ENCODE measurements at regions not wholly inside any gene's neighbourhood (a gene's known extent, or its start where the extent isn't known, plus 50 kb on each side); places are given as distances from the start of the nearest gene placed in this dataset.
A peak's percentile ranks its signal among the peaks of the same experiment; 100 is the strongest.

- H2BK120ac ChIP-seq (replicated peaks; ENCODE audit: low read depth, low read length) = no peak overlapping the region
- no peaks in the 10 kb centered on the region for H3K79me1 ChIP-seq (ENCODE audit: low read depth, low read length)
- no peak overlapping the region for H3K18ac ChIP-seq (ENCODE audit: extremely low read depth, low read length)
- H3K4me3 ChIP-seq (ENCODE audit: extremely low read depth in 1 of 4, insufficient read depth in 2 of 4, low read depth in 3 of 4, low read length in 4 of 4) = no peak overlapping the region
- ChIA-PET POLR2A (ENCODE audit: partially characterized antibody) (no interaction called here), CTCF (ENCODE audit: partially characterized antibody) (no interaction called here)
- no peak overlapping the region for H4K91ac ChIP-seq (replicated peaks; ENCODE audit: insufficient read length, low read length)
- no peaks in the 10 kb centered on the region for H4K20me1 ChIP-seq (replicated peaks in 1 of 2; ENCODE audit: control insufficient read depth in 1 of 2, insufficient read depth in 2 of 2, low read length in 2 of 2)
- H2BK15ac ChIP-seq (ENCODE audit: low read length) = no peak overlapping the region
- H2BK20ac ChIP-seq (ENCODE audit: low read length) = no peak overlapping the region
- no peak overlapping the region for H3K4ac ChIP-seq (replicated peaks; ENCODE audit: insufficient read length, low read depth, low read length)
- H2BK12ac ChIP-seq (ENCODE audit: low read depth, low read length) = no peak overlapping the region
- no peak overlapping the region for H3K9ac ChIP-seq (replicated peaks in 1 of 4; ENCODE audit: extremely low read depth in 1 of 4, low read depth in 3 of 4, low read length in 3 of 4)
- H3K23ac ChIP-seq (ENCODE audit: insufficient read length) = no peak overlapping the region
- H3K56ac ChIP-seq (replicated peaks; ENCODE audit: insufficient read length, low read depth, low read length) = no peak overlapping the region
- H4K5ac ChIP-seq (ENCODE audit: insufficient read length, low read depth, low read length) = no peak overlapping the region
- DNase-seq (ENCODE audit: low read depth in 1 of 2, low spot score in 2 of 2) (no peak), FAIRE-seq (peak; percentile 13)
- no peaks in the 10 kb centered on the region for H3K27me3 ChIP-seq (replicated peaks in 1 of 4; ENCODE audit: control insufficient read depth in 3 of 4, extremely low read depth in 1 of 4, insufficient read depth in 3 of 4, low read length in 3 of 4)
- no peak overlapping the region for H2BK5ac ChIP-seq (ENCODE audit: low read depth, low read length)
- no peak overlapping the region for H3K27ac ChIP-seq (ENCODE audit: low read depth, low read length)
- no peak overlapping the region for H3K14ac ChIP-seq (ENCODE audit: insufficient read length)
- H3K23me2 ChIP-seq (ENCODE audit: low read depth, low read length) = no peaks in the 10 kb centered on the region; the same call in 1 of the 2 replicates
- H3K79me2 ChIP-seq (ENCODE audit: control insufficient read depth in 1 of 2, insufficient read depth in 2 of 2, low read length in 2 of 2) = no peaks in the 10 kb centered on the region
- H2AK5ac ChIP-seq (ENCODE audit: low read depth, low read length) = no peak overlapping the region
- H3K36me3 ChIP-seq (ENCODE audit: control insufficient read depth in 2 of 4, insufficient read depth in 4 of 4, low read length in 3 of 4) = no peaks in the 10 kb centered on the region
- H4K8ac ChIP-seq (ENCODE audit: extremely low read depth, insufficient read depth, low read length) = no peak overlapping the region
- H3K4me2 ChIP-seq (ENCODE audit: insufficient read depth in 1 of 2, low read depth in 2 of 2, low read length in 2 of 2) = peak overlapping the region in 1 of 2 experiments; percentile 11; a peak in 1 of 4 replicates
- H2AFZ ChIP-seq (ENCODE audit: low read length) = no peak overlapping the region
- peaks cover 0 to 4% (median under 1%) of the 10 kb centered on the region in 4 experiments; a peak in 1 of 7 replicates for H3K4me1 ChIP-seq (replicated peaks in 1 of 4; ENCODE audit: control insufficient read depth in 3 of 4, insufficient read depth in 4 of 4, low read length in 3 of 4)
- no peaks in the 10 kb centered on the region for H3K9me3 ChIP-seq (ENCODE audit: insufficient read depth in 2 of 2, low read depth in 1 of 2, low read length in 1 of 2)
- TF ChIP-seq EZH2 (IDR thresholded peaks at IDR 0.05; ENCODE audit: low read depth, low read length, severe bottlenecking) (no peak), KDM5A (IDR thresholded peaks at IDR 0.05; ENCODE audit: low read length) (no peak), NANOG (IDR thresholded peaks at IDR 0.05; ENCODE audit: insufficient read depth, low read depth, low read length, poor library complexity, severe bottlenecking) (no peak), MAFK (IDR thresholded peaks at IDR 0.05; ENCODE audit: low read depth, low read length) (no peak), ZNF274 (IDR thresholded peaks at IDR 0.05; ENCODE audit: borderline replicate concordance, extremely low read depth, low read length) (no peak), PHF8 (conservative IDR thresholded peaks at IDR 0.05; ENCODE audit: low read depth, low read length) (no peak), TAF1 (IDR thresholded peaks at IDR 0.05; ENCODE audit: low read depth, low read length) (no peak), TCF12 (IDR thresholded peaks at IDR 0.05; ENCODE audit: low read depth, low read length) (no peak), RAD21 (IDR thresholded peaks at IDR 0.05 in 1 of 2, conservative IDR thresholded peaks at IDR 0.05 in 1 of 2; ENCODE audit: low read depth in 2 of 2, low read length in 2 of 2) (no peak), CHD2 (IDR thresholded peaks at IDR 0.05; ENCODE audit: low read length) (no peak), BACH1 (IDR thresholded peaks at IDR 0.05; ENCODE audit: low read length) (no peak), CREB1 (IDR thresholded peaks at IDR 0.05) (no peak), MAX (IDR thresholded peaks at IDR 0.05) (no peak), CTBP2 (IDR thresholded peaks at IDR 0.05; ENCODE audit: borderline replicate concordance, insufficient read depth, insufficient read length, low read length) (no peak), ASH2L (IDR thresholded peaks at IDR 0.05; ENCODE audit: low read length) (no peak), CHD1 (IDR thresholded peaks at IDR 0.05; ENCODE audit: low read depth, low read length) (no peak), BRCA1 (IDR thresholded peaks at IDR 0.05; ENCODE audit: low read depth, low read length) (no peak)
These were observed 104.9 kb upstream of the SLCO6A1 start for GRCh38 chr5:102603670-102604069.
